Small intestine (tissue), 7 donors: ENCODE measurements at regions not wholly inside any gene's neighbourhood (a gene's known extent, or its start where the extent isn't known, plus 50 kb on each side); places are given as distances from the start of the nearest gene placed in this dataset.

Experiments
- DNase-seq, 2 donors: peaks; one replicate each; pipeline versions ENCODE4 v3.0.0 to v3.0.0-alpha.2; 2013
- FAIRE-seq: peaks from 2 replicates; lab custom pipeline; 2012; peaks lifted over from hg19 to GRCh38; lab: Jason Lieb, UNC
- H3K27ac ChIP-seq, 3 donors: one replicate each; pipeline ENCODE4 v1.5.1; 2013; ENCODE audit warnings: low read length in 2 of 3, mild to moderate bottlenecking in 2 of 3, control low read depth in 1 of 3, inconsistent platforms in 1 of 3, low read depth in 1 of 3, moderate library complexity in 1 of 3
- H3K27me3 ChIP-seq, 3 donors: one replicate each; pipeline ENCODE4 v1.6.1; 2013; ENCODE audit warnings: low read length in 3 of 3, inconsistent platforms in 1 of 3; ENCODE audit not compliant: control insufficient read depth in 3 of 3, insufficient read depth in 3 of 3
- H3K36me3 ChIP-seq, 3 donors: one replicate each; pipeline ENCODE4 v1.6.1; 2013; ENCODE audit warnings: low read length in 3 of 3, inconsistent platforms in 1 of 3, low read depth in 1 of 3, mild to moderate bottlenecking in 1 of 3, moderate library complexity in 1 of 3; ENCODE audit not compliant: control insufficient read depth in 3 of 3, insufficient read depth in 2 of 3
- H3K4me1 ChIP-seq, 3 donors: one replicate each; pipeline ENCODE4 v1.6.1; 2013; ENCODE audit warnings: low read length in 2 of 3, inconsistent platforms in 1 of 3, low read depth in 1 of 3, mild to moderate bottlenecking in 1 of 3, moderate library complexity in 1 of 3; ENCODE audit not compliant: control insufficient read depth in 3 of 3, insufficient read depth in 2 of 3
- H3K4me3 ChIP-seq, 3 donors: one replicate each; pipeline ENCODE4 v1.5.1; 2013; ENCODE audit warnings: low read length in 3 of 3, control low read depth in 1 of 3, inconsistent platforms in 1 of 3, low read depth in 1 of 3, mild to moderate bottlenecking in 1 of 3, moderate library complexity in 1 of 3
- H3K9me3 ChIP-seq, 2 donors: one replicate each; pipeline ENCODE4 v1.6.1; 2013; ENCODE audit warnings: low read depth in 1 of 2, low read length in 1 of 2; ENCODE audit not compliant: control insufficient read depth in 2 of 2, insufficient read depth in 1 of 2
- WGBS, 3 donors: extraction: QIAGEN DNeasy Blood & Tissue Kit; methylation state at CpG; one replicate each; pipeline ENCODE4 v1.1.7; 2013; 5-methylcytosine and 5-hydroxymethylcytosine counted together
- donor health status: healthy with polysubstance abuse.
- donor health status: control.
- donor health status: control.
- donor health status: Bipolar disorder and iron deficiency.
- donor health status: healthy.

DNA sequence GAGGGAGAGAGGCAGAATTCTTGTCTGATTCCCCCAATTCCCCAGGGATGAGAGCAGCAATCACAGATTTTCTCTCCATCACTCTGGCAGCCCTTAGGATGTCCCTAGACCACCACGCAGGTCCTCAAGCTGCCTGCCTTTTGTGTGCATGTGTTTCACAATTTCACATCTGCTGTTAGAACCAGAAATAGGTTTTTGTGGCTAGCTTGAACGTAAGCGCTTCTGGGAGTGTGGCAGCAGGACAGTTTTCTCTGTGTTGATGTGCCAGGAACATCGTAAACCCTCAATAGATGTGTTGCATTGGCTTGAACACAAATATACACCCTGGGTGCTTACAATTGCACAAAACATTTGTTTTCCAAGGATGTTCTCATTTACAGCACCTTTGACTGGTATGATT, 78.8 kb upstream of the TMTC4 start:
- no peak for FAIRE-seq
- no peak overlapping the region for H3K4me3 ChIP-seq
- no peak for DNase-seq
- H3K9me3 ChIP-seq, result no peaks in the 10 kb centered on the region
- H3K36me3 ChIP-seq, result no peaks in the 10 kb centered on the region
- H3K27ac ChIP-seq, result no peak overlapping the region
- H3K27me3 ChIP-seq, result no peaks in the 10 kb centered on the region
- H3K4me1 ChIP-seq, result no peaks in the 10 kb centered on the region
- WGBS, 3 donors, result 70 to 81% (median 77%) methylated on average over 4 of the region's 4 CpGs

DNA sequence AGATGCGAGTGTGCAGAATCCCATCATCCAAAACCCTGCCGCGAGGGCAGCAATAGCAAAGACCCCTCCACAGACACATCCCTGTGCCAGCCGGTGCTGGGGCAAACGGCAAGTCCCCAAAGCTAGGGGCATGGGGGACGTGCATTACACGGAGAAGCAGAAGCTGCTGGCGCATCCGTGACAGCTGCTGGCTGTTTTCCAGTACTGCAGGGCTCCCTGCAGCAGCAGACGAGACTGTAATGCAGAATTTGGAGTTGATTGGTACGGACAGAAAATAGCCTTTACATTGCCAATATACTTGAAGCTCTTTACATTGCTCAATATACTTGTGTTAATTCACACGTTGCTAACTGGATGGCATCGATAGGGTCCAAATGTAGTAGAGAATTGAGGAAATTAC, 77.2 kb upstream of the TMTC4 start:
- WGBS, 3 donors, result 72 to 82% (median 77%) methylated on average over 13 of the region's 13 CpGs
- DNase-seq (no peak), FAIRE-seq (no peak)
- Histone ChIP-seq H3K27ac (no peak overlapping the region), H3K4me3 (no peak overlapping the region), H3K9me3 (no peaks in the 10 kb centered on the region), H3K36me3 (no peaks in the 10 kb centered on the region), H3K27me3 (no peaks in the 10 kb centered on the region), H3K4me1 (no peaks in the 10 kb centered on the region)

DNA sequence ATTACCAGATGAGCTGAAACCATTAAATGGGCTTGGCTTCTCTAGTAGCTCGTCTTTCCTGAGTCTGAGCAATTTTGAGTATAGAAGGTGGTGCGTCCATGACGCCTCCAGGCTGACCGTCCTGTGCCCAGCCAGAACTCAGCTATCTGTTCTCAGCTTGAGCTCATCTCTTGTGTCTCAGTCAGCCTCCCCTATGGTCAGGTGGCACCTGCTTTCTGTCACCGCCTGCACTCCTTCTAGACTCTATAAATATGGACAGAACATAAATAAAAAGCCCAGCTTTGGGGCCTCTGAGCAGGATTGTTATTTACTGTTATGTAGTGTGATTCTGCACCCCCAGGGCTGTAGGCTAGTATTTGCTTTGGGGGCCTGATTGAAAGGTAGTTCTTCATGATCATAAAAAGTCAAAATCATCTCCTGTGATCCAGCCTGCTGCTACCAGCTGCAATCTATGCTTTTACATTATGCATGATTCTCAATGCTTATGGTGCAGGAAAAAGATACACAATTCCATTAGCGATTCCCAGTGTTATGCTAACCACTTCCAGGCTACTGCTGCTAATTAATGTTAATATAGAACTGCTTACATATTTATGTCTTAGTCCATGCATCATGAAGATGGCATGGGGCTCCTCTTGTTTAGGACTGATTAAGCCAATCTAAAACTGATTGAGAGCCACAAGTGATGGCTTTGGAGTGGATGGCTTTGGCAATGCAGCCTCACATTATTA, 72.5 kb upstream of the TMTC4 start:
- no peak for FAIRE-seq
- no peak for DNase-seq
- Histone ChIP-seq H3K9me3 (no peaks in the 10 kb centered on the region), H3K27ac (no peak overlapping the region), H3K4me3 (no peak overlapping the region), H3K36me3 (no peaks in the 10 kb centered on the region), H3K4me1 (no peaks in the 10 kb centered on the region), H3K27me3 (no peaks in the 10 kb centered on the region)
- WGBS, 3 donors, result 79 to 90% (median 88%) methylated on average over 6 of the region's 6 CpGs

DNA sequence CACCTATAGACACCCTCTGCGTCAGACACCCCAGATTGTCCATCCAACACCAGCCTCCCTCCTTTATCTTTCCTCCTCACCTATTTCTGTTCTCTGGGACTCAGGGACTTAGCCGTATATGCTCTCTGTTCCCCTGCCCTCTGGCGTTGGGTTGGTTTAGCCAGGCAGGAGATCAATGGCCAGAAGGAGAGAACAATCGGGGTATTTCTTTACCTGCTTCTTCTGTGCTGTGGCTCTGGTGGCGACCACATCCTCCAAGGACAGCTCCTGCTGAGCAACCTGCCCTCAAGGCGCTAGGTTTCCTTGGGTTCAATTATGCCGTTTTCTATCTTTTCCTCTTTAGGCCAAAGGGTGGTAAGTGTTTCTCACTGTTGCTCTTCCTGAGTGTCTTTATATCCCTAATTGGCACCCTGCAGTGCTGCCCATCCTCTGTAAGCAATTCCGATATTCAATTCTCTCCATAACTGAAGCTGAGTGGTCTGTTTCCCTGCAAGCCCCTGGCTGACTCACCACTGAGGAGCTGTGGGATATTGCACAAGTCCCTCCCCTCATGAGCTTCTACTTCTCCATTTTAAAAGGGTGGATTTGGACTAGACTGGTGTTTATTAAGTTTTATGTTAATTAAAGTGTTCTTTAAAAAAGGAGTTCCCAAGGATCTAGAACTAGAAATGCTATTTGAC, 63.7 kb upstream of the TMTC4 start:
- Histone ChIP-seq H3K4me1 (no peaks in the 10 kb centered on the region), H3K4me3 (no peak overlapping the region), H3K27me3 (no peaks in the 10 kb centered on the region), H3K9me3 (no peaks in the 10 kb centered on the region), H3K27ac (no peak overlapping the region), H3K36me3 (no peaks in the 10 kb centered on the region)
- no peak for DNase-seq
- no peak for FAIRE-seq
- WGBS, 3 donors, result 89 to 95% (median 90%) methylated on average over 8 of the region's 8 CpGs

DNA sequence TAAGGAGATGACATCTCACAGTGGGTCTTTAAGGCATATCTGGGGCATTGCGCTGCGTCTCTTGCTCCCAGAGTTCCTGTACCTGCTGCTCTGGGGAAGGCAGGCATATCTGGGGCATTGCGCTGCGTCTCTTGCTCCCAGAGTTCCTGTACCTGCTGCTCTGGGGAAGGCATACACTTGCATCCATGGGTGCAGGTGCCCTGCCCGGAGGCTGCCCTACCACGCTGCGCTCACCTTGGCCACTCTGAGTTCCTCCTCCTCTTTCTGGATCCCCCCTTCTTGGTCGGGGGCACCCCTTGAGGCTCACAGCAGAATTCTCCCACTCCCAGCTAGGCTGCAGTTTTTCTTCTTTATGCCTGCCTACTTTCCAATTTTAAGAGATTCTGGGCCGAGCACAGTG, 60.9 kb upstream of the TMTC4 start:
- Histone ChIP-seq H3K27ac (no peak overlapping the region), H3K9me3 (no peaks in the 10 kb centered on the region), H3K36me3 (no peaks in the 10 kb centered on the region), H3K27me3 (no peaks in the 10 kb centered on the region), H3K4me1 (no peaks in the 10 kb centered on the region), H3K4me3 (no peak overlapping the region)
- WGBS, 3 donors, result 89 to 91% (median 90%) methylated on average over 8 to 9 of the region's 9 CpGs
- FAIRE-seq (no peak), DNase-seq (no peak)

DNA sequence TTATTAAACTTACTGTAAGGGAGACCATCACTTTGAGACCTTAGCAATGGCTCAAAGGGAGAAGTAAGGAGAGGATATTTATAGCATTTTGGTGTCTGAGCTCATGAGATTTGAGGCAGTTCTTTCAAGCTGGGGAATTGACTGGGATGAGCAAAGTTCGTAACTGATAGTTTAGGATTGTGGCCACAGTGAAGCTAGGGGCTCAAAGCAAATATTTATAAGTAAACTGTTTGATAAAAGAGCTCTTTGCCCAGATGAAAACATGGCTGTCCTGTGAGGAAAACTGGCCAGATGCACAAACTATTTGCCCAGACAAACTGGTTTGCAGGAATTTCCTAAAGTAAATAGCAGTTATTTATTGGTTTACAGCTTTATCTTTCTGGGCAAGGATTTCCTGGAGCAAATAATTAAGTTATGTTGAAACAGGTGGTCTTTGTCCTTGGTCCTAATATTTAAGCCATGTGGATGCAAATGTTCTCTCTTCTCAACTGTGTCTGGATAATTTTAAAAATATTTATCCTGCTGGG, 59.7 kb upstream of the TMTC4 start:
- DNase-seq, result no peak
- 6 to 16% (median 9%) methylated on average over 1 of the region's 1 CpG for WGBS, 3 donors
- H3K27me3 ChIP-seq, result no peaks in the 10 kb centered on the region
- no peak overlapping the region for H3K4me3 ChIP-seq
- no peaks in the 10 kb centered on the region for H3K9me3 ChIP-seq
- FAIRE-seq, result no peak
- no peak overlapping the region for H3K27ac ChIP-seq
- no peaks in the 10 kb centered on the region for H3K4me1 ChIP-seq
- no peaks in the 10 kb centered on the region for H3K36me3 ChIP-seq

DNA sequence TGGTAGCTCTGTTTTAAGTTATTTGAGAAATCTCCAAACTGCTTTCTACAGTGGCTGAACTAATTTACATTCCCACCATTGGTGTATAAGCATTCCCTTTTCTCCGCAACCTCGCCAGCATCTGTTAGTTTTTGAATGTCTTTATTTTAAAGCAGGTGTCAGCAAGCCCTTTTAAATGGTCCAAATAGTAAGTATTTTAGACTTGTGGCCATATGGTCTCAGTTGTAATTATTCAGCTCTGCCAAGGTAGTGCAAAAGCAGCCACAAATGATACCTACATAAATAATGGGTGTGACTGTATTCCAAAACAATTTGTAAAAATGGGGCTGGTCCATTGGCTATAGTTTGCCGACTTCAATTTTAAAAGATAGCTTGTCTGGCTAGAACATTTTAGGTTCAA, 58.7 kb upstream of the TMTC4 start:
- WGBS, 3 donors, result 87 to 92% (median 88%) methylated on average over 3 of the region's 3 CpGs
- Histone ChIP-seq H3K27ac (no peak overlapping the region), H3K4me1 (no peaks in the 10 kb centered on the region), H3K36me3 (no peaks in the 10 kb centered on the region), H3K4me3 (no peak overlapping the region), H3K9me3 (peaks cover 0 to 2% of the 10 kb centered on the region in 2 donors), H3K27me3 (no peaks in the 10 kb centered on the region)
- DNase-seq, result no peak
- no peak for FAIRE-seq

DNA sequence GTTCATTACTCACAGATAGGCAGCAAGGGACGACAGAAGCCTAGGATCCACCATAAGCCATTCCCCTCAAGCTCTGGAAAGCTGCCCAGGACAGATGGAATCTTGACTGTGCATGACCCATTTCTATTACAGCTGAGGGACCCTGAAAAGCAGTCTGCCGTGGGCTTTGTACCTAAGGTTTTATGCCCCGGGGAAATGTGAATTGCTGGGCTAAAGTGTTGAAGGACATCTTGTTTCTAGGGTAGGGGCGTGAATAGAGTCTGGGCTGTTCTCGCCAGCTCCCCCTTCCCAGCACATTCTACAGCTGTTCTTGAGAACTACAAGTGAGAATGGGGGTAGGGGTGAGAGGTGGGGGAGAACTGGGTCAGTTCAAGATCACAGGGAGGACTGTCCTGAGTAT, 53.6 kb upstream of the TMTC4 start:
- 84 to 87% (median 86%) methylated on average over 5 of the region's 5 CpGs for WGBS, 3 donors
- FAIRE-seq (no peak), DNase-seq (no peak)
- Histone ChIP-seq H3K9me3 (peaks cover 0 to 8% of the 10 kb centered on the region in 2 donors), H3K4me3 (no peak overlapping the region), H3K4me1 (no peaks in the 10 kb centered on the region), H3K36me3 (no peaks in the 10 kb centered on the region), H3K27me3 (peaks cover 0 to 3% (median 2%) of the 10 kb centered on the region in 3 donors), H3K27ac (no peak overlapping the region)
